ENCODE measurements at regions not wholly inside any gene's neighbourhood (a gene's known extent, or its start where the extent isn't known, plus 50 kb on each side); places are given as distances from the start of the nearest gene placed in this dataset.

GRCh38 chr2:57669570-57669969 lies 377.0 kb upstream of the VRK2 start:
- H3K27me3 ChIP-seq: no peaks in the 10 kb centered on the region
- no peak overlapping the region for H3K4me3 ChIP-seq
- H3K9me3 ChIP-seq (ENCODE audit: low read depth): no peaks in the 10 kb centered on the region
- H3K36me3 ChIP-seq: no peaks in the 10 kb centered on the region
- no peaks in the 10 kb centered on the region for H3K4me1 ChIP-seq (ENCODE audit: low read depth)
- no peak for DNase-seq (ENCODE audit: low read depth in 1 of 2, low spot score in 1 of 2)
- no peak overlapping the region for H3K27ac ChIP-seq
- TF ChIP-seq, protein P1, sequence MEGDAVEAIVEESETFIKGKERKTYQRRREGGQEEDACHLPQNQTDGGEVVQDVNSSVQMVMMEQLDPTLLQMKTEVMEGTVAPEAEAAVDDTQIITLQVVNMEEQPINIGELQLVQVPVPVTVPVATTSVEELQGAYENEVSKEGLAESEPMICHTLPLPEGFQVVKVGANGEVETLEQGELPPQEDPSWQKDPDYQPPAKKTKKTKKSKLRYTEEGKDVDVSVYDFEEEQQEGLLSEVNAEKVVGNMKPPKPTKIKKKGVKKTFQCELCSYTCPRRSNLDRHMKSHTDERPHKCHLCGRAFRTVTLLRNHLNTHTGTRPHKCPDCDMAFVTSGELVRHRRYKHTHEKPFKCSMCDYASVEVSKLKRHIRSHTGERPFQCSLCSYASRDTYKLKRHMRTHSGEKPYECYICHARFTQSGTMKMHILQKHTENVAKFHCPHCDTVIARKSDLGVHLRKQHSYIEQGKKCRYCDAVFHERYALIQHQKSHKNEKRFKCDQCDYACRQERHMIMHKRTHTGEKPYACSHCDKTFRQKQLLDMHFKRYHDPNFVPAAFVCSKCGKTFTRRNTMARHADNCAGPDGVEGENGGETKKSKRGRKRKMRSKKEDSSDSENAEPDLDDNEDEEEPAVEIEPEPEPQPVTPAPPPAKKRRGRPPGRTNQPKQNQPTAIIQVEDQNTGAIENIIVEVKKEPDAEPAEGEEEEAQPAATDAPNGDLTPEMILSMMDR (IDR thresholded peaks at IDR 0.05; ENCODE audit: low read depth, low read length): no peak

- TF ChIP-seq, protein P1 (IDR thresholded peaks at IDR 0.05; ENCODE audit: low read depth, low read length): no peak
- no peak overlapping the region for H3K4me3 ChIP-seq
- H3K36me3 ChIP-seq: no peaks in the 10 kb centered on the region
- no peaks in the 10 kb centered on the region for H3K27me3 ChIP-seq
- no peak overlapping the region for H3K27ac ChIP-seq
- peaks cover 4% of the 10 kb centered on the region for H3K4me1 ChIP-seq (ENCODE audit: low read depth)
- H3K9me3 ChIP-seq (ENCODE audit: low read depth): no peaks in the 10 kb centered on the region
- DNase-seq (ENCODE audit: low read depth in 1 of 2, low spot score in 1 of 2): no peak
Measured at GRCh38 chr2:57674025-57674424, 372.6 kb upstream of the VRK2 start.

DNA sequence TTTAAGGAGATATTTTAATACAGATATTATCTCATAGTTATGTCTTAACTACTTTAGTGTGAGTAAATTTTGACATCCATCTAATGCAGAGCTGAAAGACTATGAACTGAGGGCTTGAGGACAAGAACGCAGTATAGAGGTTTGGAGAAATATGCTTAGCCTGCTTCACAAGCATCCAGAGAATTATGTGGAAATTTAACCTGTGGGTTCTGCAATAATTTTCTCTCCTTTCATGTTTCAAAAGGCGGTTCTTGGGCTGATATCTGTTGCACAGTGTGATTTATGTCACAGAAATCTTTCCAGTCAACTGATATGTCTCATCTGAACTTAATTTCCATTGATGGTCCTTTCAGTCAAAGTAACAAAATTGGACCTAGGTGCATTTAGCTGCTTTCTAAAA lies 371.9 kb upstream of the VRK2 start:
- TF ChIP-seq, protein P1 (IDR thresholded peaks at IDR 0.05; ENCODE audit: low read depth, low read length): no peak
- H3K4me3 ChIP-seq: no peak overlapping the region

DNA sequence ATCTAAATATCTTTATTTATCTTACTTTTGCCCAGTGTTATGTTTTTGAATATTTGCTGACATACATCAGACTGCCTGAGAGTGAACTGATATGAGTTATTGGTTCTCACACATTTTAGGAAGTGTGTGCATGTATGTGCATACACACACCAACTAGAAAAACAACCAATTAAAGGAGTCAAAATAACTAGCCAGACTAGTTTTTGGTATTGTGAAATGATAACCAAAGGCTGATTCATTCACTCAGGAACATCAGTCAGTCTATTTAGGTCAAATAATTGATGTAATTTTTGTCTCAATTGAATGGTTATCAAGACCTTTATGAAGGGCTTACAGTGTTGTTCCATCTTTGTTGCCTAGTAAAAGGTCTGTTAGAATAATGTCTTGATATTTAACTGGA lies 369.3 kb upstream of the VRK2 start:
- TF ChIP-seq, protein P1 (IDR thresholded peaks at IDR 0.05; ENCODE audit: low read depth, low read length): no peak
- no peaks in the 10 kb centered on the region for H3K36me3 ChIP-seq
- no peak overlapping the region for H3K27ac ChIP-seq
- peaks cover 4% of the 10 kb centered on the region for H3K4me1 ChIP-seq (ENCODE audit: low read depth)
- H3K27me3 ChIP-seq: no peaks in the 10 kb centered on the region
- no peak for DNase-seq (ENCODE audit: low read depth in 1 of 2, low spot score in 1 of 2)
- H3K4me3 ChIP-seq: no peak overlapping the region
- H3K9me3 ChIP-seq (ENCODE audit: low read depth): no peaks in the 10 kb centered on the region

More for the DNA sequence above, 371.9 kb upstream of the VRK2 start:
- no peak for DNase-seq (ENCODE audit: low read depth in 1 of 2, low spot score in 1 of 2)
- Histone ChIP-seq H3K27me3 (no peaks in the 10 kb centered on the region), H3K9me3 (ENCODE audit: low read depth) (no peaks in the 10 kb centered on the region), H3K27ac (no peak overlapping the region), H3K4me1 (ENCODE audit: low read depth) (peaks cover 4% of the 10 kb centered on the region), H3K36me3 (no peaks in the 10 kb centered on the region)

DNA sequence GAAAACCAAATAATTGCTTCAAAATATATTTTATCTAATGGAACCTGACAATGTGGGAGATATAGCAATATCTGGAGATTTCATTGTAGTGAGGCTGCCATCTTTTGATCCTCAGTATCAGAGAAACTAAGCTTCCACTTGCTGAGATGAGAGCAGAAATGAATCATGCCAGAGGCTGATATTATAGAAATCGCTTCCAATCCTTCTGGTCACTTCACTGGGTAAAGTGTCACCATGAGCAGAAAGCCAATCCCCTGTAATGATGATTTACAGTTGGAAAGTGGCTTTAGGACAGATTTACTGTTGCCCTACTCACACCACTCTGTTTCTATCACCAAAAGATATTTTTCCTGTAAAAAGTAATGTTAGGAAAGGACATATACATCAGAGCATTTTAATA lies 365.0 kb upstream of the VRK2 start:
- no peaks in the 10 kb centered on the region for H3K27me3 ChIP-seq
- no peaks in the 10 kb centered on the region for H3K36me3 ChIP-seq
- no peaks in the 10 kb centered on the region for H3K4me1 ChIP-seq (ENCODE audit: low read depth)
- TF ChIP-seq, protein P1 (IDR thresholded peaks at IDR 0.05; ENCODE audit: low read depth, low read length): no peak
- no peaks in the 10 kb centered on the region for H3K9me3 ChIP-seq (ENCODE audit: low read depth)
- H3K27ac ChIP-seq: no peak overlapping the region
- DNase-seq (ENCODE audit: low read depth in 1 of 2, low spot score in 1 of 2): no peak
- H3K4me3 ChIP-seq: no peak overlapping the region

DNA sequence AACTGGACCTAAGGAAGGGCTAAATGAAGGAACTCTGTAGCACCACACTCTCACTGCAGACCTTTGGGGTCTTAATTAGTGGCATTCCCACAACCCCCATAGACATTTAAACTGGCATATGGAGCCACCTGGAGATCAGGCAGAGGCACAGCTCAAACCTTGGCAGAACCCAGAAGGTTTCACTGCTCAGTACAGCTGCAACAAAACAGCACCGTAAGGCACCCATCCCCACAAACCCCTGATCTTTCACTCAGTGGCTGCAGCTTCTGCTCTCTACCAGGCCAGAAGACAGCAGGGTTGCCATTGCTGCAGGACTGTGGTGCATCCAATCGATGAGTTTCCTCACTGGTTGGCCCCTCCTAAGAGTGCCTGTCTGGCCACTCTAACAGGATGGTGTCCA lies 361.6 kb upstream of the VRK2 start:
- Histone ChIP-seq H3K9me3 (ENCODE audit: low read depth) (no peaks in the 10 kb centered on the region), H3K27ac (no peak overlapping the region), H3K27me3 (no peaks in the 10 kb centered on the region), H3K4me1 (ENCODE audit: low read depth) (no peaks in the 10 kb centered on the region), H3K4me3 (no peak overlapping the region), H3K36me3 (no peaks in the 10 kb centered on the region)
- TF ChIP-seq, protein P1 (IDR thresholded peaks at IDR 0.05; ENCODE audit: low read depth, low read length): no peak
- no peak for DNase-seq (ENCODE audit: low read depth in 1 of 2, low spot score in 1 of 2)

Measured in cardiac muscle cell (in vitro differentiated cells and primary cell).